ES-I3 (cell line): ENCODE measurements at regions not wholly inside any gene's neighbourhood (a gene's known extent, or its start where the extent isn't known, plus 50 kb on each side); places are given as distances from the start of the nearest gene placed in this dataset.

ENCODE experiments used
- H3K36me3 ChIP-seq: 2 replicates; pipeline ENCODE4 v1.6.1; 2013; ENCODE audit warnings: mild to moderate bottlenecking, low read length, control low read depth, moderate library complexity; ENCODE audit not compliant: insufficient read depth
- H3K4me1 ChIP-seq: 2 replicates; pipeline ENCODE4 v1.6.1; 2013; ENCODE audit warnings: mild to moderate bottlenecking, control low read depth, low read length; ENCODE audit not compliant: insufficient read depth
- H3K9ac ChIP-seq: 2 replicates; pipeline ENCODE4 v1.6.1; 2013; ENCODE audit warnings: low read depth, mild to moderate bottlenecking, low read length, moderate library complexity
- H3K9me3 ChIP-seq: 2 replicates; pipeline ENCODE4 v1.6.1; 2013; ENCODE audit warnings: mild to moderate bottlenecking, low read length, moderate library complexity; ENCODE audit not compliant: control insufficient read depth, insufficient read depth

GRCh38 chr9:85416715-85417114, 325.0 kb downstream of the AGTPBP1 start:
- no peaks in the 10 kb centered on the region for H3K36me3 ChIP-seq
- peaks cover 3% of the 10 kb centered on the region; the same call in 1 of the 2 replicates for H3K4me1 ChIP-seq
- H3K9me3 ChIP-seq = no peaks in the 10 kb centered on the region
- H3K9ac ChIP-seq = no peak overlapping the region

- Histone ChIP-seq H3K9me3 (no peaks in the 10 kb centered on the region), H3K36me3 (no peaks in the 10 kb centered on the region), H3K4me1 (no peaks in the 10 kb centered on the region), H3K9ac (no peak overlapping the region)
Observed at GRCh38 chr9:85414390-85414789, 327.4 kb downstream of the AGTPBP1 start.

GRCh38 chr9:85408494-85408893, 333.3 kb downstream of the AGTPBP1 start:
- Histone ChIP-seq H3K4me1 (no peaks in the 10 kb centered on the region), H3K9ac (no peak overlapping the region), H3K36me3 (no peaks in the 10 kb centered on the region)

GRCh38 chr9:85405566-85405950, 336.2 kb downstream of the AGTPBP1 start:
- Histone ChIP-seq H3K9ac (no peak overlapping the region), H3K9me3 (no peaks in the 10 kb centered on the region), H3K36me3 (no peaks in the 10 kb centered on the region), H3K4me1 (peaks cover 7% of the 10 kb centered on the region; the same call in 1 of the 2 replicates)

More at GRCh38 chr9:85408494-85408893, 333.3 kb downstream of the AGTPBP1 start:
- no peaks in the 10 kb centered on the region for H3K9me3 ChIP-seq

- Histone ChIP-seq H3K9me3 (no peaks in the 10 kb centered on the region), H3K9ac (no peak overlapping the region), H3K4me1 (peaks cover 7% of the 10 kb centered on the region; the same call in 1 of the 2 replicates), H3K36me3 (no peaks in the 10 kb centered on the region)
Observed at GRCh38 chr9:85404911-85405565, 336.7 kb downstream of the AGTPBP1 start.

- Histone ChIP-seq H3K9ac (no peak overlapping the region), H3K4me1 (peaks cover 7% of the 10 kb centered on the region; the same call in 1 of the 2 replicates), H3K9me3 (no peaks in the 10 kb centered on the region), H3K36me3 (no peaks in the 10 kb centered on the region)
Observed at GRCh38 chr9:85402551-85402950, 339.2 kb downstream of the AGTPBP1 start.

GRCh38 chr9:85401998-85402397, 339.8 kb downstream of the AGTPBP1 start:
- Histone ChIP-seq H3K9ac (no peak overlapping the region), H3K4me1 (peaks cover 7% of the 10 kb centered on the region; the same call in 1 of the 2 replicates), H3K9me3 (no peaks in the 10 kb centered on the region), H3K36me3 (no peaks in the 10 kb centered on the region)

- H3K9me3 ChIP-seq = no peaks in the 10 kb centered on the region
- H3K36me3 ChIP-seq = no peaks in the 10 kb centered on the region
- no peak overlapping the region for H3K9ac ChIP-seq
- no peaks in the 10 kb centered on the region for H3K4me1 ChIP-seq
Observed at GRCh38 chr9:85397005-85397404, 344.7 kb downstream of the AGTPBP1 start.

GRCh38 chr9:85392260-85392659, 349.5 kb downstream of the AGTPBP1 start:
- peaks cover 6% of the 10 kb centered on the region; the same call in 1 of the 2 replicates for H3K4me1 ChIP-seq
- H3K9ac ChIP-seq = no peak overlapping the region
- H3K9me3 ChIP-seq = no peaks in the 10 kb centered on the region
- H3K36me3 ChIP-seq = no peaks in the 10 kb centered on the region

- no peaks in the 10 kb centered on the region for H3K36me3 ChIP-seq
- H3K9me3 ChIP-seq = no peaks in the 10 kb centered on the region
- H3K9ac ChIP-seq = no peak overlapping the region
- H3K4me1 ChIP-seq = no peaks in the 10 kb centered on the region
Observed at GRCh38 chr9:85377731-85378289, 363.9 kb downstream of the AGTPBP1 start.

- Histone ChIP-seq H3K36me3 (no peaks in the 10 kb centered on the region), H3K9me3 (no peaks in the 10 kb centered on the region), H3K4me1 (no peaks in the 10 kb centered on the region), H3K9ac (no peak overlapping the region)
Observed at GRCh38 chr9:85368781-85369180, 373.0 kb downstream of the AGTPBP1 start.

GRCh38 chr9:85359161-85359560, 382.6 kb downstream of the AGTPBP1 start:
- no peaks in the 10 kb centered on the region for H3K36me3 ChIP-seq
- peaks cover 5% of the 10 kb centered on the region; the same call in 1 of the 2 replicates for H3K9me3 ChIP-seq
- H3K4me1 ChIP-seq = no peaks in the 10 kb centered on the region
- no peak overlapping the region for H3K9ac ChIP-seq

- no peaks in the 10 kb centered on the region; the same call in 1 of the 2 replicates for H3K9me3 ChIP-seq
- H3K4me1 ChIP-seq = no peaks in the 10 kb centered on the region
- no peaks in the 10 kb centered on the region for H3K36me3 ChIP-seq
- no peak overlapping the region for H3K9ac ChIP-seq
Observed at GRCh38 chr9:85349046-85349445, 392.7 kb downstream of the AGTPBP1 start.

GRCh38 chr9:85347541-85347940, 394.2 kb downstream of the AGTPBP1 start:
- Histone ChIP-seq H3K9ac (no peak overlapping the region), H3K9me3 (no peaks in the 10 kb centered on the region), H3K36me3 (no peaks in the 10 kb centered on the region), H3K4me1 (no peaks in the 10 kb centered on the region)

GRCh38 chr9:85344901-85345300, 396.9 kb downstream of the AGTPBP1 start:
- no peaks in the 10 kb centered on the region for H3K36me3 ChIP-seq
- no peaks in the 10 kb centered on the region for H3K4me1 ChIP-seq
- H3K9ac ChIP-seq = no peak overlapping the region
- no peaks in the 10 kb centered on the region for H3K9me3 ChIP-seq
